HEK293 (cell line): ENCODE measurements at regions not wholly inside any gene's neighbourhood (a gene's known extent, or its start where the extent isn't known, plus 50 kb on each side); places are given as distances from the start of the nearest gene placed in this dataset.

Source experiments
- CTCF ChIA-PET: fragments of 350-600 bp; formaldehyde crosslinking; extraction: SDS; loops from one replicate; lab custom pipeline; 2021; ENCODE audit warnings: antibody characterized with exemption; lab: Yijun Ruan, JAX
- POLR2A ChIA-PET: fragments of 300-600 bp; formaldehyde crosslinking; extraction: SDS; loops from one replicate; lab custom pipeline; 2020; ENCODE audit warnings: antibody characterized with exemption, inconsistent platforms; lab: Yijun Ruan, JAX
- H3K27ac ChIP-seq: fragments of 200-500 bp; sonication (Bioruptor generic); 2 replicates; pipeline ENCODE4 v1.5.1; 2014; ENCODE audit warnings: low read depth, low read length, control low read depth, inconsistent platforms; ENCODE audit errors: extremely low read depth
- H3K36me3 ChIP-seq, 2 experiments: fragments of 200-500 bp in 1 of 2; sonication (Bioruptor generic) in 1 of 2; 1 replicate in 1 of 2; 2 replicates in 1 of 2; pipeline ENCODE4 v1.5.1; 2014 to 2017; ENCODE audit warnings: inconsistent platforms in 2 of 2, low read length in 2 of 2; ENCODE audit not compliant: control insufficient read depth in 2 of 2, insufficient read depth in 1 of 2
- H3K4me1 ChIP-seq: fragments of 200-500 bp; sonication (Bioruptor generic); 2 replicates; pipeline ENCODE4 v1.5.1; 2014; ENCODE audit warnings: mild to moderate bottlenecking, low read length, inconsistent platforms; ENCODE audit not compliant: control insufficient read depth, insufficient read depth
- H3K4me3 ChIP-seq: 2 replicates; pipeline ENCODE4 v1.5.1; 2011; ENCODE audit warnings: low read depth, mild to moderate bottlenecking, control low read depth, low read length, moderate library complexity
- H3K9me3 ChIP-seq: fragments of 200-500 bp; sonication (Bioruptor generic); 2 replicates; pipeline ENCODE4 v1.5.1; 2014; ENCODE audit warnings: low read depth, low read length, inconsistent platforms; ENCODE audit not compliant: control insufficient read depth, insufficient read depth
- GLIS2 ChIP-seq: fragments of 450-650 bp; formaldehyde crosslinking; IDR thresholded peaks from 2 replicates; pipeline ENCODE4 v1.5.1; 2016; ENCODE audit warnings: missing biosample characterization, missing genetic modification characterization
- HIC1 ChIP-seq: fragments of 450-650 bp; formaldehyde crosslinking; IDR thresholded peaks from 2 replicates; pipeline ENCODE4 v1.5.1; 2016; ENCODE audit warnings: missing biosample characterization, missing genetic modification characterization
- KLF10 ChIP-seq: fragments of 450-650 bp; IDR thresholded peaks from 2 replicates; pipeline ENCODE4 v1.5.1; 2018; ENCODE audit warnings: missing biosample characterization, mild to moderate bottlenecking, missing genetic modification characterization
- KLF16 ChIP-seq: fragments of 450-650 bp; formaldehyde crosslinking; IDR thresholded peaks from 2 replicates; pipeline ENCODE4 v1.5.1; 2017; ENCODE audit warnings: missing biosample characterization, missing genetic modification characterization
- KLF8 ChIP-seq: fragments of 450-650 bp; formaldehyde crosslinking; IDR thresholded peaks from 2 replicates; pipeline ENCODE4 v1.5.1; 2016; ENCODE audit warnings: missing biosample characterization, missing genetic modification characterization
- PRDM1 ChIP-seq: fragments of 450-650 bp; formaldehyde crosslinking; IDR thresholded peaks from 2 replicates; pipeline ENCODE4; 2016; ENCODE audit warnings: missing biosample characterization, missing genetic modification characterization
- SP2 ChIP-seq: fragments of 450-650 bp; formaldehyde crosslinking; IDR thresholded peaks from 2 replicates; pipeline ENCODE4 v1.5.1; 2016; ENCODE audit warnings: missing biosample characterization, missing genetic modification characterization
- SP7 ChIP-seq: fragments of 450-650 bp; formaldehyde crosslinking; IDR thresholded peaks from 2 replicates; pipeline ENCODE4 v1.5.1; 2016; ENCODE audit warnings: missing biosample characterization, missing genetic modification characterization
- ZBTB49 ChIP-seq: fragments of 450-650 bp; formaldehyde crosslinking; IDR thresholded peaks from 2 replicates; pipeline ENCODE4 v1.5.1; 2016; ENCODE audit warnings: missing biosample characterization, missing genetic modification characterization, low read depth
- ZBTB7A ChIP-seq: fragments of 450-650 bp; formaldehyde crosslinking; IDR thresholded peaks from 2 replicates; pipeline ENCODE4 v1.5.1; 2016; ENCODE audit warnings: low read depth, missing biosample characterization, missing genetic modification characterization
- ZNF133 ChIP-seq: fragments of 450-650 bp; formaldehyde crosslinking; IDR thresholded peaks from 2 replicates; pipeline ENCODE4 v1.5.1; 2016; ENCODE audit warnings: missing biosample characterization, missing genetic modification characterization
- ZNF148 ChIP-seq: fragments of 450-650 bp; formaldehyde crosslinking; IDR thresholded peaks from 2 replicates; pipeline ENCODE4 v1.5.0; 2017; ENCODE audit warnings: missing biosample characterization, missing genetic modification characterization, borderline replicate concordance
- ZNF18 ChIP-seq: fragments of 450-650 bp; formaldehyde crosslinking; IDR thresholded peaks from 2 replicates; pipeline ENCODE4 v1.5.1; 2016; ENCODE audit warnings: missing biosample characterization, missing genetic modification characterization
- ZNF398 ChIP-seq: fragments of 450-650 bp; formaldehyde crosslinking; IDR thresholded peaks from 2 replicates; pipeline ENCODE4 v1.5.1; 2017; ENCODE audit warnings: missing biosample characterization, missing genetic modification characterization
- ZNF596 ChIP-seq: fragments of 450-650 bp; IDR thresholded peaks from 2 replicates; pipeline ENCODE4 v1.5.0; 2018; ENCODE audit warnings: missing biosample characterization, mild to moderate bottlenecking, missing genetic modification characterization, moderate library complexity
- ZNF610 ChIP-seq: fragments of 450-650 bp; formaldehyde crosslinking; IDR thresholded peaks from 2 replicates; pipeline ENCODE4 v1.5.1; 2016; ENCODE audit warnings: missing biosample characterization, missing genetic modification characterization, borderline replicate concordance
- ZNF654 ChIP-seq: fragments of 450-650 bp; formaldehyde crosslinking; IDR thresholded peaks from 2 replicates; pipeline ENCODE4 v1.5.1; 2016; ENCODE audit warnings: low read depth, missing biosample characterization, missing genetic modification characterization

- TF ChIP-seq ZBTB49 (tag by site-specific recombination), result no peak
- TF ChIP-seq ZBTB7A (tag by site-specific recombination), result no peak
- no peak for TF ChIP-seq KLF8 (tag by site-specific recombination)
- TF ChIP-seq KLF10 (tag by site-specific recombination), result no peak
- no peak for TF ChIP-seq SP2 (tag by site-specific recombination)
- TF ChIP-seq PRDM1, result no peak
- no peak for TF ChIP-seq ZNF133 (tag by site-specific recombination)
- no peak for TF ChIP-seq ZNF18 (tag by site-specific recombination)
- no peak for TF ChIP-seq SP7 (tag by site-specific recombination)
- no peak for TF ChIP-seq KLF16
- TF ChIP-seq ZNF610 (tag by site-specific recombination), result no peak
- no peak for TF ChIP-seq ZNF398 (tag by site-specific recombination)
- TF ChIP-seq ZNF654 (tag by site-specific recombination), result no peak
- no peak for TF ChIP-seq ZNF596 (tag by site-specific recombination)
- no peak for TF ChIP-seq ZNF148 (tag by site-specific recombination)
- TF ChIP-seq GLIS2 (tag by site-specific recombination), result no peak
- no peak for TF ChIP-seq HIC1 (tag by site-specific recombination)
- Histone ChIP-seq H3K9me3 (no peaks in the 10 kb centered on the region), H3K36me3 (no peaks in the 10 kb centered on the region), H3K4me3 (no peak overlapping the region), H3K27ac (no peak overlapping the region), H3K4me1 (no peaks in the 10 kb centered on the region)
- CTCF ChIA-PET, result no interaction called here
- POLR2A ChIA-PET, result no interaction called here
Observed at GRCh38 chr5:88594441-88594840, 288.5 kb downstream of the MEF2C start.
